ENCODE measurements at regions not wholly inside any gene's neighbourhood (a gene's known extent, or its start where the extent isn't known, plus 50 kb on each side); places are given as distances from the start of the nearest gene placed in this dataset.

GRCh38 chr6:68343901-68344300 lies 291.2 kb upstream of the ADGRB3 start:
- TF ChIP-seq, protein P1, sequence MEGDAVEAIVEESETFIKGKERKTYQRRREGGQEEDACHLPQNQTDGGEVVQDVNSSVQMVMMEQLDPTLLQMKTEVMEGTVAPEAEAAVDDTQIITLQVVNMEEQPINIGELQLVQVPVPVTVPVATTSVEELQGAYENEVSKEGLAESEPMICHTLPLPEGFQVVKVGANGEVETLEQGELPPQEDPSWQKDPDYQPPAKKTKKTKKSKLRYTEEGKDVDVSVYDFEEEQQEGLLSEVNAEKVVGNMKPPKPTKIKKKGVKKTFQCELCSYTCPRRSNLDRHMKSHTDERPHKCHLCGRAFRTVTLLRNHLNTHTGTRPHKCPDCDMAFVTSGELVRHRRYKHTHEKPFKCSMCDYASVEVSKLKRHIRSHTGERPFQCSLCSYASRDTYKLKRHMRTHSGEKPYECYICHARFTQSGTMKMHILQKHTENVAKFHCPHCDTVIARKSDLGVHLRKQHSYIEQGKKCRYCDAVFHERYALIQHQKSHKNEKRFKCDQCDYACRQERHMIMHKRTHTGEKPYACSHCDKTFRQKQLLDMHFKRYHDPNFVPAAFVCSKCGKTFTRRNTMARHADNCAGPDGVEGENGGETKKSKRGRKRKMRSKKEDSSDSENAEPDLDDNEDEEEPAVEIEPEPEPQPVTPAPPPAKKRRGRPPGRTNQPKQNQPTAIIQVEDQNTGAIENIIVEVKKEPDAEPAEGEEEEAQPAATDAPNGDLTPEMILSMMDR (conservative IDR thresholded peaks at IDR 0.05; ENCODE audit: low read depth, low read length): peak; percentile 79
- no peak for TF ChIP-seq EZH2 (IDR thresholded peaks at IDR 0.05; ENCODE audit: borderline replicate concordance, low read depth, low read length, poor library complexity, severe bottlenecking)

Data from A673 (cell line).